Lower leg skin (tissue), 3 donors: ENCODE measurements at regions not wholly inside any gene's neighbourhood (a gene's known extent, or its start where the extent isn't known, plus 50 kb on each side); places are given as distances from the start of the nearest gene placed in this dataset.

Source experiments
- POLR2A ChIP-seq, 2 donors: fragments of 450-650 bp; IDR thresholded peaks; one replicate each; pipeline ENCODE4 v1.6.1; 2016 to 2017; ENCODE audit warnings: antibody characterized with exemption in 2 of 2, mild to moderate bottlenecking in 1 of 2, moderate library complexity in 1 of 2
- TF ChIP-seq, protein P1 (sequence below), 3 donors: fragments of 450-650 bp; IDR thresholded peaks; one replicate each; pipeline ENCODE4 v1.5.1; 2016; ENCODE audit warnings: antibody characterized with exemption in 3 of 3, mild to moderate bottlenecking in 3 of 3, moderate library complexity in 2 of 3

DNA sequence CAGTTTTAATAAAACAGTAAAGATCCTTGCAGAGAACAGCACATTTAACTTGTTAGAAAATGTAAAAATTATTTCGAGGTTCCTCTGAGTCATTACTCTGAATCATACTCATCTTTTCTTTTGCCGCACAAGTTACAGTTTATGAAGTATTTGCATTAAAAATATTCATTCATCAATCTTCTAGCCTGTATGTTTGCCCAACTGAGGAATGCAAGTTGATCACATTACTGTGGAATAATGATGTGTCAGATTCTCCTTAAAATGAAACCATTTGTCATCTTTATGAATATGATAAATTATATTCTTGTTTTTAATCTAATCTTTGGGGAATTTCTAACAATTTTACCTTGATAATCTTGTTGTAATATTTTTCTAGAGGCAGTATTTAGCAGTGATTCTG, 340.4 kb upstream of the OPRM1 start:
- TF ChIP-seq, protein P1, sequence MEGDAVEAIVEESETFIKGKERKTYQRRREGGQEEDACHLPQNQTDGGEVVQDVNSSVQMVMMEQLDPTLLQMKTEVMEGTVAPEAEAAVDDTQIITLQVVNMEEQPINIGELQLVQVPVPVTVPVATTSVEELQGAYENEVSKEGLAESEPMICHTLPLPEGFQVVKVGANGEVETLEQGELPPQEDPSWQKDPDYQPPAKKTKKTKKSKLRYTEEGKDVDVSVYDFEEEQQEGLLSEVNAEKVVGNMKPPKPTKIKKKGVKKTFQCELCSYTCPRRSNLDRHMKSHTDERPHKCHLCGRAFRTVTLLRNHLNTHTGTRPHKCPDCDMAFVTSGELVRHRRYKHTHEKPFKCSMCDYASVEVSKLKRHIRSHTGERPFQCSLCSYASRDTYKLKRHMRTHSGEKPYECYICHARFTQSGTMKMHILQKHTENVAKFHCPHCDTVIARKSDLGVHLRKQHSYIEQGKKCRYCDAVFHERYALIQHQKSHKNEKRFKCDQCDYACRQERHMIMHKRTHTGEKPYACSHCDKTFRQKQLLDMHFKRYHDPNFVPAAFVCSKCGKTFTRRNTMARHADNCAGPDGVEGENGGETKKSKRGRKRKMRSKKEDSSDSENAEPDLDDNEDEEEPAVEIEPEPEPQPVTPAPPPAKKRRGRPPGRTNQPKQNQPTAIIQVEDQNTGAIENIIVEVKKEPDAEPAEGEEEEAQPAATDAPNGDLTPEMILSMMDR (IDR thresholded peaks at IDR 0.05): no peak
- no peak for TF ChIP-seq POLR2A (IDR thresholded peaks at IDR 0.05)
